ENCODE measurements at regions not wholly inside any gene's neighbourhood (a gene's known extent, or its start where the extent isn't known, plus 50 kb on each side); places are given as distances from the start of the nearest gene placed in this dataset.

- Histone ChIP-seq H2BK120ac (ENCODE audit: low read depth, low read length, poor library complexity, severe bottlenecking) (no peak overlapping the region), H4K5ac (ENCODE audit: insufficient read length, low read depth, low read length) (no peak overlapping the region), H2BK5ac (ENCODE audit: insufficient read length, low read length) (no peak overlapping the region), H3K4ac (ENCODE audit: low read depth, low read length) (no peak overlapping the region), H3K79me2 (ENCODE audit: insufficient read depth, low read length) (no peaks in the 10 kb centered on the region), H3K9me3 (ENCODE audit: control insufficient read depth, low read depth, low read length) (no peaks in the 10 kb centered on the region), H3K27me3 (ENCODE audit: insufficient read depth, low read length) (no peaks in the 10 kb centered on the region), H3K4me1 (ENCODE audit: insufficient read depth, low read length) (no peaks in the 10 kb centered on the region), H3K23me2 (ENCODE audit: insufficient read length, low read depth, low read length, poor library complexity, severe bottlenecking) (no peaks in the 10 kb centered on the region), H3K4me2 (ENCODE audit: insufficient read depth, insufficient read length, low read length) (no peak overlapping the region), H3K14ac (ENCODE audit: insufficient read depth, low read length) (no peak overlapping the region), H3K18ac (ENCODE audit: insufficient read length, low read depth, low read length) (no peak overlapping the region), H3T11ph (ENCODE audit: low read length) (no peak overlapping the region), H3K79me1 (ENCODE audit: insufficient read depth, low read depth, low read length, poor library complexity, severe bottlenecking) (no peaks in the 10 kb centered on the region), H3K56ac (ENCODE audit: insufficient read length, low read depth, low read length) (no peak overlapping the region), H2BK20ac (ENCODE audit: low read depth, low read length, poor library complexity, severe bottlenecking) (no peak overlapping the region), H2BK15ac (ENCODE audit: low read depth, low read length) (no peak overlapping the region), H2BK12ac (ENCODE audit: insufficient read length, low read depth, low read length) (no peak overlapping the region), H3K23ac (ENCODE audit: insufficient read length, low read depth, low read length) (no peak overlapping the region), H4K8ac (replicated peaks; ENCODE audit: insufficient read length, low read depth, low read length) (no peak overlapping the region), H2AFZ (ENCODE audit: low read length) (no peak overlapping the region), H2AK5ac (ENCODE audit: insufficient read length, low read length) (no peak overlapping the region), H4K91ac (ENCODE audit: insufficient read length, low read depth, low read length) (no peak overlapping the region), H3K9ac (ENCODE audit: extremely low read depth, insufficient read length, low read length) (no peak overlapping the region), H4K20me1 (ENCODE audit: control insufficient read depth, insufficient read depth, insufficient read length) (no peaks in the 10 kb centered on the region), H3K27ac (ENCODE audit: insufficient read length, low read depth, low read length) (peak overlapping the region; percentile 79)
- H3K27me3 Mint-ChIP-seq (ENCODE audit: low read depth): peaks cover 6% of the 10 kb centered on the region
- TF ChIP-seq CTCF (conservative IDR thresholded peaks at IDR 0.05): no peak
- peaks cover 17 to 20% of the 10 kb centered on the region in 2 experiments for H3K9me3 Mint-ChIP-seq
- peak overlapping the region in 1 of 2 experiments; percentile 3; a peak in 1 of 5 replicates for H3K4me3 Mint-ChIP-seq
- H3K36me3 Mint-ChIP-seq (ENCODE audit: insufficient read depth in 1 of 3, low read depth in 3 of 3): peaks cover 50 to 72% (median 63%) of the 10 kb centered on the region in 3 experiments
- no CpG with 5 or more reads among the region's 7 CpGs for WGBS (ENCODE audit: extremely low coverage, insufficient read length, low lambda C conversion rate)
- peak overlapping the region; percentile 49 to 97 (median 74); a peak in 6 of 7 replicates for H3K27ac Mint-ChIP-seq
- DNase-seq: peak; percentile 77
- peaks cover 20 to 22% of the 10 kb centered on the region in 2 experiments for H3K4me1 Mint-ChIP-seq
Observed at GRCh38 chr14:71675126-71675899, 256.9 kb upstream of the RGS6 start.
